ENCODE measurements at regions not wholly inside any gene's neighbourhood (a gene's known extent, or its start where the extent isn't known, plus 50 kb on each side); places are given as distances from the start of the nearest gene placed in this dataset.
"Not testable (repeated sequence)": the region's sequence is repeated elsewhere in the genome, so short reads cannot be mapped to it uniquely, and the experiment has no call there.

DNA sequence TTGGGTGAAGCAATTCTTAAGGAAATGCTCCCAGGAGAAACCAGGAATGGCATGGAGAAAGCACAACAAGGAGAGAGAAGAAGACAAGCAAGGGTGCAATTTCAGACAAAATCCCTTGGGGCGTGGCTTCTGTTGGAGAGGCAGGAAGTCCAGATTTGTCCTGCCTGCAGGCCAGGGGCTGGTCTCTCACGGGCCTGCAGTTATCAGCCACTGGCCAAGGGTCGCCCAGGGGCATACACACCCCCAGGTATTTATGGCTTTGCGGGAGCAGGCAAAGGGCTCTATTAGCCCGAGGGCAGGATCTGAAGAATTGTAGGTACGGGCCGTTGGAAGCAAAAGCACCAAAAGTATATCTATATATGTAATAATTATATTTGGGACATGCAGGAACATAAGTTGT, 87.7 kb downstream of the IYD start:
- DNase-seq: no peak

DNA sequence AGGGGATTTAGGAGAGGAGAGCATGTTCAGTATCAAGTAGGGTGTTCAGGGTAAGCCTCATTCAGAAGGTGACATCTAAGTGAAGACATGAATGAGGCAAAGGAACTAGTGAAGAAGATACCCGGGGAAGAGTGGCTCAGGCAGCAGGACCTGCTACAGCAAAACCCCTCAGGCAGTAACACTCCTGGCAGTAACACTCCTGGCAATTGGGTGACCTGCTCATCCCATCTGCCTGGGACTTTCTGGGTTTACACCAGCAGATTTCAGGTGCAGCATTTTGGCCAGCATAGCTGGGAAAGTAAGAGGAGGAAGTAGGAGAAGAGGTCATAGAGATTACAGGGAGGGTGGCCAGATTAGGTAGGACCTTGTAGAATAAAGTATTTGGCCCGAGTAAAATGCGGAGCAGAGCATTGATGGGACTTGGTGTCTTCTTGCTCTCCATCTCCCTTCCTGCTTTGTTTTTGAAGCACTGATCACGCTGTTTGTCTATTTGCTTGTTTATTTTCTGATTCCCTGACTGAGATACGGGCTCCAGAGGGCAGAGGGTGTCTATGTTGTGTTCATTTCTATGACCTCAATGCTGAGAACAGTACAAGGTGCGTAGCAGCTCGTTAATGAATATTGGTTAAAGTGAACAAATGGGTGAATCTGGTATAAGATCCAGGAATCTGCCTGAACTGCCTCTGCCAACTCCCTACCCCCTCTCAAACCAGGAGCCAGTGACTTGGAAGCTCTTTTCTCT, 88.3 kb downstream of the IYD start:
- DNase-seq: no peak

DNA sequence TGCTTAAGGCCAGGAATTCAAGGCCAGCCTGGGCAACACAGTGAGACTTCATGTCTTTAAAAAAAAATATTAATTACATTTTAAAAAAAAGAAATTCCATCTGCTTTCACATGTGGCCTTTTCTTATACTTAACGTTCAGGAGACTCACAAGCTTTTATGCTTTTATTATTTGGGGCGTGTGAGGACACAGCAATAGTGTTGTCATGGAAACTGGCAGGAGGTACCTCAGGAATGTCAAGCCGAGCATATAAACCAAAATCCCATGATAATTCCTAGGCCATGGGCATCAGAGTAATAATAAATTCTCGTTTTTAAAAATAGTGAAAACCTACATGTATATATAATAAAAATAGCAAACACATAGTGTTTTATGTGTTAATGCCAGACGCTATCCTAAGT, 89.8 kb downstream of the IYD start:
- DNase-seq: no peak

DNA sequence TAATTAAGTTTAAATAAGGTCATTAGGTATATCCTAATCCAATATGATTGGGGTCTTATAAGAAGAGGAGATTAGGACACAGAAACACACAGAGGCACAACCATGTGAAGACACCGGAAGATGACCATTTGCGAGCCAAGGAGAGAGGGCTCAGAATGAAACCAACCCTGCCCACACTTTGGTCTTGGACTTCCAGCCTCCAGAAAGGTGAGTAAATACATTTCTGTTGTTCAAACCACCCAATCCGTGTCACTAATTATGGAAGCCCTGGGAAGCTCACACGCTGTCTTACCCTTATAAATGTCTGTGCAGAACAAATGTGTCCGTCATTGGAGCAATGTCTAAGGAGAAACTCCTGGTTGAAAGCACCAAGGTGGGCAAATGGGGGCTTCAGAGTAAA, 95.0 kb downstream of the IYD start:
- DNase-seq: no peak

DNA sequence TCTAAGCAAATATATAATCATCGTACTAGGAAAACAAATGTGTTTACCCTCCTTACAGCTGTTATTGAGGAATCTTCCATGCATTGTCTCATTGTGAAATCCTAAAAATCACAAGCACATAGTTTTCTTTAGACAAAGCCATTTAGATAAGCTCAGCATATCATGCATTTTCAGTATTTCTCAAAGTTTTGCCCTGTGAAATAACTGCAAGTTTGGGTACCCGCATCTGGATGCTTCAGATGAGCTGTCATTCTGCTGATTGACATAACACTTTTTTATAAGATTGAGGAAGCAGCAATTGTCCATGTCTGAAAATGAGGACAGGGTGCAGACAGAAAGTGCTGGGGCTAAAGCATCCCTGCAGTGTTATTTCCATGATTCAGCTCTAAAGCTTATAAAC, 96.2 kb downstream of the IYD start:
- DNase-seq: no peak

DNA sequence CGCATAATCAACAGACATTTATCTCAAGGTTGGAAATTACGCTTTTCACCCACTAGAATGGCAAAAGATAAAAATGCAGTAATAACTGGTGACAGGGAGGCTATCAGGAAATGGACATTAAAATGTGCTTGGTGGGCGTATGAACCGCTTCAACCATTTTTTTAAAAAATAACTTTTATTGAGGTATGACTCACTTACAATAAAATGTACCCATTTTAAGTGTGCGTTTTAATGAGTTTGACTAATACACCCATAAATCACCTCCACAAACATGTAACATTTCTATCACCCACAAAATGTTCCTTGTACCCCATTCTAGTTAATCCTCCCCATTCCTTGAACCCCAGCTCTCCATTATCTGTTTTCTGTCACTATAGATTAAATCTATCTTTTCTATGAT, 96.8 kb downstream of the IYD start:
- no peak for DNase-seq

DNA sequence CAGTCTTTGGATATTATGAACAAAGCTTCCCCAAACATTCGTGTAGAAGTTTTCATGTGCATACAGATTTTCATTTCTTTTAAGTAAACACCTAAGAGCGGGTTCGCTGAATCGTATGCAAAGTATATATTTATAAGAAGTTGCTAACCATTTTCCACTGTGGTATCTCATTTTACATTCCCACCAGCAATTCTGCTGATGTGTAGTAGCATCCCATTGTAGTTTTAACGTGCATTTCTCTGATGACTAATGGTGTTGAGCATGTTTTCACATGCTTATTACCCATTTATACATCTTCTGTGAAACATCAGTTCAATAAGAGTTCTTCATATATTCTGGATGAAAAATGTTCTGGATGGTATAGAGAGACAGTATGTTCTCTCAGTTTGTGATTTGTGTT, 97.4 kb downstream of the IYD start:
- DNase-seq: no peak

DNA sequence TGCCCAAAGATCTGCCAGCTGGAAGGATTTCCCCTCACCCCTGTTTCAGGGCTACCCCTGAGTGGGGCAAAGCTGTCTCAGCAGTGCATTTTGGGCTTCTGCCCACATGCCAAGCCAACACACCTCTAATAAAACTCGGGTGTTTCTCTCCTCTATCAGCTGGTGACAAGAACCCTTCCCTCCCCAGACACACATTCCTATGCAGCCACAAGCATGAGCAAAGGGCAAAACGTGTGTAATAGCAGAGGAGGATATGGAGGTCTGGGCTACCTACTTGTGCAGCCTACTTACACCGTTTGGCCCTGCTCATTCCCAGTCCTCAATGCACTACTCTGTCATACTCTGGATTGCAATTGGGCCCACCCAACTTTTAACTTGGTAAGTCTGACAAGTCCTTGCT, 101.3 kb downstream of the IYD start:
- DNase-seq: no peak

DNA sequence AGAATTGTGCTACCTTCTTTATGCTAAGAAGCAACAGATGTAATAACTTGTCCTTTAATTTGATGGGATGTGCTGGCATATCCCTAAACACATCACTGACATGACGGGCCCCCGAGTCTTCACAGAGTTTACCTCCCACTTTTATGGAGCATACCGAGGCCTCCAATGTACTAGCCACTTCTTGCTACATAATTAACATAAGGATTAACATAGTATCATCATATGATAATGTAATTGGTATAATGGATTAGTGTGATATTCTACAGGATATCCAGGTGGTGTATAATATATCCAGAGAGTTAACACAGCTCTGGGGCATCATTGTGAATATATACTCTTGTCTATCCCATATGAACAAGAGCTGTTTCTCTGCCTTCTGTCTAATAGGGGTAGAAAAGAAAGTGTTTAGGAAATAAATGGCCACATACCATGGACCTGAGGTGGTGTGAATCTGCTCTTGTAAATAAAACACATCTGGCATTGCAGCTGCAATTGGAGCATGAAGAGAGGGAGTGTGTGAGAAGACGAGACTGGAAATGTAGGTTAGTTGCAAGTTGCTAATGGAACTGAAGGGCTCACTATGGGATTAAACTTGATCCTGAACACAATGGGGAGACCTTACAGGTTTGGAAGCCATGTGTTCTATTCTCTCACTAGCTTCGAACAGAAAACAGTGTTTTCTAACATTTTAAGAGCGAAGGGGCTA, 102.3 kb downstream of the IYD start:
- no peak for DNase-seq

DNA sequence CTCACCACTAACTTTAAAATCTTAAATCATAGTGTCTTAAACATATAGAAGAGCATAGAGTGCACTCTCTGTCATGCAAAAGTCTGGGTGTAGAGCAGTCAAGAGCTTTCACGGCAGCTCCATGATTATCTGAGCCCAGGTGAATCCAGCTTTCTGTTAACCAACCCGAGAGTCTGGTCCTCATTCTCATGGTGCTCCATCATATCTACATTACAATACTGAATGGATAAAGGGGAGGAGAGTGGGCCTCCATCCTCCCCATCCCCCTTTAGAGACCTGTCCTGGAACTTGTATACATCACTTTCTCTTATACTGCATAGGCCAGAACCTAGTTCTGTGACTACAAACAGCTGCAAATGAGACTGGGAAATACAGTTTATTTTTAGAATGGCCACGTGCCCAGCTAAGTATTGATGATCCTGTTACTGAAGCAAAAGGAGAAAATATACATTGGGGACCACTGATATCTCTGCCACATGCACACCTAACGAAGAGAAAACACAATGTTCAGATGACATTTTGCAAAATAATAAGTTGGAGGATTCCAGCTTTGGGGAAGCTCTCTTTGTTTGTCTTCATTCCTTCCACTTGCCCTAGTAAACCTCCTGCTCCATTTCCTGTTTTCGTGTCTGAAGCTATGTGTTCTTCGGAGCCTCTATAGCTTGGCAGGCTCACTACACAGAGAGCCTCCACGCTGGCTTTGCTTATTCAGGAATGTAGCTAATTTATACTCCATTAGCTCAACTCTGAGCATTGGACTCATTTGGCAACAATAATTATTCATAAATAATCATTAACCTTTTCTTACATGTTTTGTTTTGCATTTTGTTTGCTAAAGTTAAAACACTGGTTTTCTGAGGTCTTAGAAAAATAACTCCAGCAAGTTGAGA, 110.1 kb downstream of the IYD start:
- DNase-seq: no peak

DNA sequence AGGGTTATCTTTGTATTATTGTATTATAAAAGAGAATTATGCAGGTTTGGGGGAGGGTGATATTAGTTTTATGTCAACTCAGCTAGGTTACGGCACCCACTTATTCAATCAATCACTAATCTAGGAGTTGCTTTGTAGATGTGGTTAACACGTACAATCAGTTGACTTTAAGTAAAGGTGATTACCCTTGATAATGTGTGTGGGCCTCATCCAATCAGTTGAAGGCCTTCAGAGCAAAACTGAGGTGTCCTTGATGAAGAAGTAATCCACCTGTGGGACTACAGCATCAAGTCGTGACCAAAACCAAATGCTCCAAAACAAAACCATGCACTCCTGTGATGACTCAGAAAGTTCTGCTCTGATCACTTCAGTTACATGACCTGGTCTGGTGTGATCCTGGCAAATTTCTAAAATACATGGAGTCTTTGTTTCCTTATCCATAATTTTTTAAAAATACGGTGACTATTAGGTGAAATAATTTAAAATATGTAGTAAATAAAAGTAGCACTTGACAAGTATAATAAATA, 114.1 kb downstream of the IYD start:
- no peak for DNase-seq

DNA sequence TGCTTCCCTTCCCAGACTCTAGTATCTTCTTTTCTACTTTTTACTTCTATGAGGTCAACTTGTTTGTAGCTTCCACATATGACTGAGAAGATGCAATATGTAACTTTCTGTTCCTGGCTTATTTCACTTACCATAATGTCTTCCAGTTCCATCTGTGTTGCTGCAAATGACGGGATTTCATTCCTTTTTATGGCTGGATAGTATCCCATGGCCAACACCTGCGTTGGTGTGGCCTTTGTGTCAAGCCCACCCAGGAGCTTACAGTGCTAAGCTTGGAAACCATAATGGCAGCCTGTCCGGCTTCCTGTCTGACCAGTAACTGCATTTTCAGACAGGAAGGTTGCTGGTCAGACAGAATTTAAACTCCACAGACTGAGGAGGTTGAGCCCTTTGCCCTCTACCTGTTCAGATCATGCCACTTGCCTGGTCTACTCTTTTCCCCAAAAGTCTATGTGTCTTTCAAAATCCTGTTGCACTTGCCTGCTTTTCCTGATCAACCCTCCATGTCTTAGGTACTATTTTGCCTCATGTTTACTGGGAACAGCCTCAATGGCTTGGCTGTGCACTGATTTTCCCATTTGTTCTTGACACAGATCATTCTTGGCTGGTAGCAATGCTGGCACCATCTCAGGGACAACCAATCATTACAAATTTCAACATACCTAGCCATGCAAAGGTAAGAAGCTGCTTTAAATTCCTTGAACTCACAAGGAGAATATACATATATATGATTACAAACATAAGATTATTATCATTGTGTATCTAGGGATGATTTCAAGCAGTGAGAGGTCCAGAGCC, 114.3 kb upstream of the PLEKHG1 start:
- DNase-seq: no peak

DNA sequence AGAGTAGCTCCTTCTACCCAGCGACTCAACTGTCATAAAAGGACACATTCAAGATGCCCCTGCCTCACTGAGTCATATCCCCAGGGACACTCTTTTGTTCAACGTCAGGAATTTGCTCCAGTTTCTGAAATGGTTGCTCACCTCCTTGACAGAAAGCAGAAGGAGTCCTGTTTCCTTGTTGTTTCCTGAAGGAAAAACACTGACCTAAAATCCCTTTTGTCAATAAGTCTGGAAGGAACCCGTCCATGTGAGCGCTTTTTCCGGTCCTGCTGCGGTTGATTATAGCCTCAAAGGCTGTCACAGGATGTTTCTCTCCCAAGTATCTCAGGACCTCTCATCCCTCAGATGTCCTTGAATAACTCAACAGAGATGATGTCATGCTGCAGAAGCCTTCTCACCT, 113.6 kb upstream of the PLEKHG1 start:
- DNase-seq: no peak

DNA sequence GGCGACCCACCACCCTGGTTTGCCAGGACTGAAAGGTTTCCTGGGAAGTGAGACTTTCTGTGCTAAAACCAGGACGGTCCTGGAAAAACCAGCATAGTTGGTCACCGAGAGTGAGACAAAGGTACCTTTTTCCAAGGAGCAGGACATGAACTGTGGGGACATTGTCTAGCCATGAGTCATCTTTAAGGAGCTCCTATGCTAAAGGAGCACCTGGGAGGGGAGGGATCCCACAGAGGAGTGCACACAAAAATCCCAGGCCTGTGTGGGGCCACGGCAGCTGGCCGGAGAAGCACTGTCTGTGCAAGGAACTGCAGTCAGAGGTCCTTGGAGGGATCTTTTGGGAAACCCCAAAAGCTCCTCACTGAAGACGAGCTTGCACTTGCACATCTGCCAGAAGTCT, 109.1 kb upstream of the PLEKHG1 start:
- no peak for DNase-seq

DNA sequence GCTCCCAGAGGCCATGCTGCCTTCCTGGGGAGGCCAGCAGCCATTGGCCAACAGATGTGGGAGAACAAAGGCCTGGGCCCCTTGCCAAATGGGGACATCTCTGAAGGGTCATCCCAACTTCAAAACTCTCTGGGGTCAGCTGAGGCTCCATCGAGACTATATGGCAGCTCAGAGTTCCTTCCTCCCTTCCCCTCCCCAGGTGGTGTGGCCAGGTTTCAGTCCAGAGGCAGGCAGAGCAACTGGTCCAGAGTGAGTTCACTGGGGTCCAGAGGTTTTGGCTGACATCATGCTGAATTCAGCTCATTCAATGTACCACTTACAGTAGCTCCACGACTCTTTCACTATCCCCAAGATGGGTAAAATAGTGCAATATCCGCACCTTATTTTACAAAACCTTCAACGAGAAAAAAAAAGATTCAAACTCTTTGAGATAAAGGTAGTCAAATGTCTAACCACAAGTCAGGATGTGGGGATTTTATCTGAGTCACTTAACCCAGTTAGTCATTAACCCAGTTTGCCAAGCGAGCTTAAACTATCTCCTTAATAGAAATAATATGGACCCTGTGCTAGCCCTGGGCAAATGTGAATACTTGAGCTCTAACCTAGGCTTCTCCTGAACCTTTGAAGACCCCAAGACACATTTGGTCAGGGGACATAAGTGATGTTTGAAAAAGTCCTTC, 108.4 kb upstream of the PLEKHG1 start:
- DNase-seq: no peak

DNA sequence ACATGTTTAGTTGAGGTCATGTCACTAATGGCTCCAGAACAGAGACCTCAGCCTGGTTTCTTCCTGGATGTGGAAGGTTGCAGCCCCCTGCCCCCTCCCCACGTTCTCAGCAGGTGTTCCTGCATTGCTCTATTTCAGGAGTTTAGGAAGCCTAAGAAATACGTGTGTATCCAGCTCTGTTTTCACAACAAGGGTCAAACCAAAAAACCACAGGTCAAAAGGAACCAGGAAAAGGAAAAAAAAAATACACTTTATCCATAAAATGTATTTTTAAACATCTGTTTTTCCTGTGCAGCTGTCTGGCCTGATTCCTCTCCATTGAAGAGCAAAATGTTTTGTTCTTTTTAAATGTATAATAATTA, 107.9 kb upstream of the PLEKHG1 start:
- DNase-seq: no peak

DNA sequence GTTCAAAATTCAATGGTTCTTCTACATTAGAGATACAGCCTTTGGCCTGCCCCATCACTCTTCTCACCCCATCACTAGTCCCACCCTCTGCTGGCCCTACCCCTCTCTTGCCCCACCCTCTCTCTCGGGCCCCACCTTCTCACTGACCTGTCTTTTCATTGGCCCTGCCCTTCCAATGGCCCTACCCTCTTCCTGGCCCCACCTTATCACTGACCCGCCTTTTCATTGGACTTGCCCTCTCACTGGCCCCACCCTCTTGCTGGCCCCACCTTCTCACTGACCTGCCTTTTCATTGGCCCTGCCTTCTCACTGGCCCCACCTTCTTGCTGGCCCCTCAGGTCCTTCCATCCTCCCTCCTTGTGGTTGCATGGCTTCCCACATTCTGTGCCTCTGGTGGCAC, 107.2 kb upstream of the PLEKHG1 start:
- DNase-seq: no peak

DNA sequence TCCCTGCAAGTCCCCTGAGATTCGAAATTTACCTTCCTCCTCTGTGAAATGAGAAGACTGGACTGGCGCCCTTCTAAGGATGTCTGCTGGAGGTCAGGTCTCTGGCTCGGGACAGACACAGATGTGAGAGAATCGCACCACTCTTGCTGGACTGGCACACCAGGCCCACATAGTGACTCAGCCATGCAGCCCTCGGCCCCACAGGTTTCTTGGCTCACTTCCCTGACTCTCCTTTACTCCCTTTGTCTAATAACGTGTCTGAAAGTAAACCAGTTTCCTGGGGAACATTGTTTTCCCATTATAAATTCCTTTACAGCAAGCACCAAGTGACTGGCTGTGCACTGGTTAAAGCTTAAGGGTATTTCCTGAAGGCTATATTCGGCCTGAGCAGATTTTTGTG, 106.7 kb upstream of the PLEKHG1 start:
- DNase-seq: no peak

DNA sequence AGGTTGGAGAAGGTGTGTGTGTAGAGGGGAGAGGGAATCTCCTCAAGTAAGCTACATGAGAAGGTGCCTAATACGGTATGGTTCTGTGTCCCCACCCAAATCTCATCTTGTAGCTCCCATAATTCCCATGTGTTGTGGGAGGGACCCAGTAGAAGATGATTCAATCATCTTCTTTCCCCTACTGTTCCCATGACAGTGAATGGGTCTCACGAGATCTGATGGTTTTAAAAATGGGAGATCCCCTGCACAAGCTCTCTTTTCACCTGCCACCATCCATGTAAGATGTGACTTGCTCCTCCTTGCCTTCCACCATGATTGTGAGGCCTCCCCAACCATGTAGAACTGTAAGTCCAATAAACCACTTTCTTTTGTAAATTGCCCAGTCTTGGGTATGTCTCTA, 106.1 kb upstream of the PLEKHG1 start:
- DNase-seq: not testable (repeated sequence)

DNA sequence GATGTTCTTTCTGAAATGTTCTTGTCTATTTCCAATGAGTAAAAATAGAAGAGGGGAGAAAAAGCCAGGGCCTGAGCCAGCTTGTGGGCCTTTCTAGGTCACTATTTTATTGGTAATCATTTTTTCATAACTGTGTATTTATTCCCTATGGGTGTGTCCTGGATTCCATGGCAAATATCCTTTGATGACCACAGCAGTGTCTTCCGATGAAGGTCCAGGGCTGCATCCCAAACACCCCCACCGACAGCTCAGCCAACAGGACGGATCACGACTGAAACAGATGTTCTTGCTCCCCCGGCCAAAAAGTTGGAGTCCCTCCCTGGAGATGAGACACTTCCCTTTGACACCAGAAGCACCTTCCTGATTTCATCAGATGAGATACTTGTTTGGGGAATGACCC, 105.4 kb upstream of the PLEKHG1 start:
- no peak for DNase-seq

DNA sequence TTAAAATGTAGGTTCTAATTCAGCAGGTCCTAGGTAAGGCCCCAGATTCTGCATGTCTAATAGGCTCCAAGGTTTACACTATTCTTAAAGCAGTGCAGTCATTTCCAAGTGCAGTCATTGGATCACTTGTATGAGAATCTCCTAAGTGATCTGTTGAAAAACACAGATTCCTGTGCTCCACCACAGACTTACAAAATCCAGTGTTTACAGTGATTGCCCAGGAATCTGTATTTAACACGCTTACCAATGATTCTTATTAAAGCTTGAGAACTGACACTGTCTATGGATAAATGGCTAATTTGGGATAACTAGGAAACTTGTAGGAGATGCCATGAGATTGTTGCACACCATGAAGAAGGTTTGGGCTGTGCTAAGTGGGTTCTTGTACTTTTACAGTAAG, 104.6 kb upstream of the PLEKHG1 start:
- DNase-seq: no peak

DNA sequence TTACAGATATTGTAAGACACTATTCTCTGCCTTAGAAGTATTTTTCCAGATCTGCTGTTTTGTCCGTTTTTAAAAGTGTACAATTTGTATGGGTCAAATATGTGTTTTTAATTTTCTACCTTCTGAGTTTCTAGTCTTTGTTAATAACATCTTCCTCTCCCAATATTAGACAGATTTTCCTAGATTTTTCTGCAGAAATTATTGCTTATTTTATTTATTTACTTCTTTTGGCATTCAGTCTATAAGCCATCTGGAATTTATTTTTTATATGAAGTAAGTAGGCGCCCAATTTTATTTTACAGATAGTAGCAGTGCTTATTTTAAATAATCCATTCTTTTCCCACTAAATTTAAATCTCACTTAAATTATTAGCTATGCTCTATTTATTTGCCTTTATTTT, 103.1 kb upstream of the PLEKHG1 start:
- no peak for DNase-seq

Measured in NCI-H187 (cell line).